NT2/D1 (cell line): ENCODE measurements at regions not wholly inside any gene's neighbourhood (a gene's known extent, or its start where the extent isn't known, plus 50 kb on each side); places are given as distances from the start of the nearest gene placed in this dataset.

Experiments
- SUZ12 ChIP-seq: IDR thresholded peaks from 2 replicates; pipeline ENCODE4 v1.6.1; 2011; ENCODE audit not compliant: insufficient read length, insufficient read depth; ENCODE audit errors: extremely low read depth
- YY1 ChIP-seq: IDR thresholded peaks from 2 replicates; pipeline ENCODE4 v1.6.1; 2011; ENCODE audit not compliant: insufficient read length, insufficient read depth
- ZNF274 ChIP-seq: IDR thresholded peaks from 2 replicates; pipeline ENCODE4 v1.6.1; 2011; ENCODE audit warnings: mild to moderate bottlenecking, low read depth, low read length

DNA sequence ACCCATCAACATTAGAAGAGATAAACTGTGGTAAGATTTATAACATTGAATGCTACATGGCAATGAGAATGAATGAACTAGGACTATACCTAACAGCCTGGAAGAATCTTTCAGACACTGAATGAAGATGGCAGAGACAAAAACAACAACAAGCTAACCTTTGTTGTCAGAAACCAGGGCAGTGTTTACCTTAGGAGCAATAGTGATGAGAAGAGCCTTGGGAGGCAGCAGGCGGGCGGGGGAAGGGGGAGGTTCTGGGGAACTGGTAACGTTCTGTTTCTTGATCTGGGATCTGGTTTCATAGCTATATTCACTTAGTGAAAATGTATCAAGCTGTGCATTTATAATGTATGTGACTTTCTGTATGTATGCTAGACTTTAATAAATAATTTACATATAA, 139.0 kb upstream of the TNRC6C start:
- TF ChIP-seq ZNF274 = no peak
- no peak for TF ChIP-seq SUZ12
- TF ChIP-seq YY1 = no peak
